Nephron progenitor cell (in vitro differentiated cells): ENCODE measurements at regions not wholly inside any gene's neighbourhood (a gene's known extent, or its start where the extent isn't known, plus 50 kb on each side); places are given as distances from the start of the nearest gene placed in this dataset.
A peak's percentile ranks its signal among the peaks of the same experiment; 100 is the strongest.
"Not testable (repeated sequence)": the region's sequence is repeated elsewhere in the genome, so short reads cannot be mapped to it uniquely, and the experiment has no call there.

Source experiments
- DNase-seq: peaks from one replicate; pipeline ENCODE4 v3.0.0; 2021
- H3K27ac Mint-ChIP-seq: 2 replicates; pipeline ENCODE4 v1.8.0; 2021; ENCODE audit warnings: mild to moderate bottlenecking, moderate library complexity, mixed read lengths
- H3K27me3 Mint-ChIP-seq: 2 replicates; pipeline ENCODE4 v1.8.0; 2021; ENCODE audit warnings: mild to moderate bottlenecking, low read depth, mixed read lengths; ENCODE audit not compliant: poor library complexity
- H3K36me3 Mint-ChIP-seq: 2 replicates; pipeline ENCODE4 v1.8.0; 2021; ENCODE audit warnings: low read depth, mixed read lengths
- H3K4me1 Mint-ChIP-seq: 2 replicates; pipeline ENCODE4 v1.8.0; 2021; ENCODE audit warnings: mixed read lengths
- H3K4me3 Mint-ChIP-seq: 2 replicates; pipeline ENCODE4 v1.8.0; 2021; ENCODE audit warnings: mild to moderate bottlenecking, moderate library complexity, mixed read lengths
- H3K9me3 Mint-ChIP-seq: 2 replicates; pipeline ENCODE4 v1.8.0; 2021; ENCODE audit warnings: mild to moderate bottlenecking, moderate library complexity, mixed read lengths
- CTCF ChIP-seq: fragments of 200-600 bp; sonication (generic); IDR thresholded peaks from 2 replicates; pipeline ENCODE4 v1.5.0; 2021; ENCODE audit warnings: antibody characterized with exemption

GRCh38 chr2:114128263-114128662 lies 238.4 kb downstream of the ACTR3 start:
- peaks cover 7% of the 10 kb centered on the region for H3K27me3 Mint-ChIP-seq

GRCh38 chr2:114128725-114129124 lies 238.8 kb downstream of the ACTR3 start:
- Mint-ChIP-seq H3K4me1 (no peaks in the 10 kb centered on the region), H3K27ac (no peak overlapping the region), H3K36me3 (no peaks in the 10 kb centered on the region), H3K27me3 (peaks cover 7% of the 10 kb centered on the region), H3K9me3 (no peaks in the 10 kb centered on the region), H3K4me3 (no peak overlapping the region)
- TF ChIP-seq CTCF: no peak
- no peak for DNase-seq

More at GRCh38 chr2:114128263-114128662, 238.4 kb downstream of the ACTR3 start:
- Mint-ChIP-seq H3K27ac (no peak overlapping the region), H3K4me1 (no peaks in the 10 kb centered on the region), H3K4me3 (no peak overlapping the region), H3K36me3 (no peaks in the 10 kb centered on the region), H3K9me3 (no peaks in the 10 kb centered on the region)
- no peak for TF ChIP-seq CTCF
- DNase-seq: no peak

DNA sequence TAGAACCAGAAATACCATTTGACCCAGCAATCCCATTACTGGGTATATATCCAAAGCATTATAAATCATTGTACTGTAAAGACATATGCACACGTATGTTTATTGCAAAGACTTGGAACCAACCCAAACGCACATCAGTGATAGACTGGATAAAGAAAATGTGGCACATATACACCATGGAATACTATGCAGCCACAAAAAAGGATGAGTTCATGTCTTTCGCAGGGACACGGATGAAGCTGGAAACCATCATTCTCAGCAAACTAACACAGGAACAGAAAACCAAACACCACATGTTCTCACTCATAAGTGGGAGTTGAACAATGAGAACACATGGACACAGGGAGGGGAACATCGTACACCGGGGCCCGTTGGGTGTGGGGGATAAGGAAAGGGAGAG lies 242.2 kb downstream of the ACTR3 start:
- H3K4me1 Mint-ChIP-seq, H3K27ac Mint-ChIP-seq, H3K4me3 Mint-ChIP-seq, H3K36me3 Mint-ChIP-seq, H3K27me3 Mint-ChIP-seq, H3K9me3 Mint-ChIP-seq, DNase-seq: not testable (repeated sequence)

GRCh38 chr2:114134146-114134545 lies 244.3 kb downstream of the ACTR3 start:
- no peak for DNase-seq
- peaks cover 7% of the 10 kb centered on the region for H3K9me3 Mint-ChIP-seq
- peaks cover 5% of the 10 kb centered on the region for H3K27me3 Mint-ChIP-seq
- H3K4me3 Mint-ChIP-seq: no peak overlapping the region
- no peaks in the 10 kb centered on the region for H3K36me3 Mint-ChIP-seq
- no peak overlapping the region for H3K27ac Mint-ChIP-seq
- H3K4me1 Mint-ChIP-seq: no peaks in the 10 kb centered on the region
- TF ChIP-seq CTCF: no peak

GRCh38 chr2:114139542-114139941 lies 249.7 kb downstream of the ACTR3 start:
- H3K9me3 Mint-ChIP-seq: peaks cover 7% of the 10 kb centered on the region
- H3K27ac Mint-ChIP-seq: no peak overlapping the region
- H3K4me3 Mint-ChIP-seq: no peak overlapping the region
- no peak for TF ChIP-seq CTCF
- no peak for DNase-seq
- H3K4me1 Mint-ChIP-seq: peaks cover 12% of the 10 kb centered on the region
- no peaks in the 10 kb centered on the region for H3K27me3 Mint-ChIP-seq
- H3K36me3 Mint-ChIP-seq: no peaks in the 10 kb centered on the region

- no peak for TF ChIP-seq CTCF
- no peaks in the 10 kb centered on the region for H3K9me3 Mint-ChIP-seq
- H3K4me3 Mint-ChIP-seq: no peak overlapping the region
- no peak for DNase-seq
- peak overlapping the region; percentile 47 for H3K27ac Mint-ChIP-seq
- H3K27me3 Mint-ChIP-seq: no peaks in the 10 kb centered on the region
- H3K36me3 Mint-ChIP-seq: no peaks in the 10 kb centered on the region
- H3K4me1 Mint-ChIP-seq: peaks cover 5% of the 10 kb centered on the region
Observed at GRCh38 chr2:114156366-114157056, 266.6 kb downstream of the ACTR3 start.
